NT2/D1 (cell line): ENCODE measurements at regions not wholly inside any gene's neighbourhood (a gene's known extent, or its start where the extent isn't known, plus 50 kb on each side); places are given as distances from the start of the nearest gene placed in this dataset.

Experiments used
- YY1 ChIP-seq: IDR thresholded peaks from 2 replicates; pipeline ENCODE4 v1.6.1; 2011; ENCODE audit not compliant: insufficient read length, insufficient read depth
- ZNF274 ChIP-seq: IDR thresholded peaks from 2 replicates; pipeline ENCODE4 v1.6.1; 2011; ENCODE audit warnings: mild to moderate bottlenecking, low read depth, low read length

GRCh38 chr20:60541991-60542390 is 583.8 kb downstream of the CDH26 start:
- TF ChIP-seq YY1 (no peak), ZNF274 (no peak)
